OCI-LY1 (cell line): ENCODE measurements at regions not wholly inside any gene's neighbourhood (a gene's known extent, or its start where the extent isn't known, plus 50 kb on each side); places are given as distances from the start of the nearest gene placed in this dataset.

Experiments
- CTCF ChIP-seq: fragments of 200-600 bp; sonication (generic), shearing (Covaris generic); IDR thresholded peaks from 2 replicates; pipeline ENCODE4 v1.5.1; 2017; ENCODE audit warnings: mild to moderate bottlenecking, antibody characterized with exemption, low read length, moderate library complexity, mixed read lengths
- EZH2 ChIP-seq: fragments of 200-600 bp; sonication (generic), shearing (Covaris generic); IDR thresholded peaks from 2 replicates; pipeline ENCODE4 v1.8.0; 2017; ENCODE audit warnings: borderline replicate concordance, mixed run types, mild to moderate bottlenecking, antibody characterized with exemption, low read length, moderate library complexity, mixed read lengths

GRCh38 chr18:2396162-2396505, 175.2 kb downstream of the METTL4 start:
- TF ChIP-seq CTCF: no peak
- TF ChIP-seq EZH2: no peak
